NCI-H226 (cell line): ENCODE measurements at regions not wholly inside any gene's neighbourhood (a gene's known extent, or its start where the extent isn't known, plus 50 kb on each side); places are given as distances from the start of the nearest gene placed in this dataset.
A peak's percentile ranks its signal among the peaks of the same experiment; 100 is the strongest.

Experiments
- DNase-seq: peaks from one replicate; pipeline ENCODE4 v3.0.0-alpha.2; 2015

DNA sequence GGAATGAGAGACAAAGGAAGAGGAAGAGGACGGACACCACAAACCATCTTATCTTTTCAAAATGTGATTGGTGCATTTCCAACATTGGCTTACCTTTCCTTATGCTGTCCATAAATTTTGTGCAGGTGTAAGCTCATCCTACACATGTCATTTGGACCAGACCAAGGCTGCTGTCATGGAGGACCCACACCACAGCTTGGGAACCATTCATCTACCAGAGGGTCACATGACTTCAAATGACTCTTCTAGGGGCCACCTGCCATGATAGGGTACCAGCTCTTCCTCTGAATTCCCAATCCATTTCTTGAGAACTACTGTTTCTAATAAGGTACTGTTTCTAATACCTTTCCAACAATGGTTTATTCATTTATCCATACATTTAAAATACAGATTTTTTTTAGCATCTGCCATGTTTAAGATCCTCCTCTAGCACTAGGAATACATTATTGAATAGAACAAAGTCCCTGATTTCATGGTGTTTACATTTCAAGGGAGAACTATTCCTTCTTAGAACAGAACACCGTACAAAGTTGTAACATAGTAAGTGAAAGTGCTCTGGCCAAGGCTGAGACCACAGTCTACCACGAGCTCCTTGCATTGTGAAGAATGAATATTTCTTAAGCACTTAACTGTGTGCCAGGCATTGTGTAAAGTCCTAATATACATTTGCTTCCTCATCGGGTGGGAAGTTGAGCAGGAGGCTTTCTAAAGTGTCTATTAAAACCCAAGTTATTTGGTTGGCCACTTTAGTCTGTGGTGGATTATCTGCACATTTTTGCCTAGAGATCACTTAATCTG lies 246.1 kb upstream of the FN1 start:
- DNase-seq: no peak

DNA sequence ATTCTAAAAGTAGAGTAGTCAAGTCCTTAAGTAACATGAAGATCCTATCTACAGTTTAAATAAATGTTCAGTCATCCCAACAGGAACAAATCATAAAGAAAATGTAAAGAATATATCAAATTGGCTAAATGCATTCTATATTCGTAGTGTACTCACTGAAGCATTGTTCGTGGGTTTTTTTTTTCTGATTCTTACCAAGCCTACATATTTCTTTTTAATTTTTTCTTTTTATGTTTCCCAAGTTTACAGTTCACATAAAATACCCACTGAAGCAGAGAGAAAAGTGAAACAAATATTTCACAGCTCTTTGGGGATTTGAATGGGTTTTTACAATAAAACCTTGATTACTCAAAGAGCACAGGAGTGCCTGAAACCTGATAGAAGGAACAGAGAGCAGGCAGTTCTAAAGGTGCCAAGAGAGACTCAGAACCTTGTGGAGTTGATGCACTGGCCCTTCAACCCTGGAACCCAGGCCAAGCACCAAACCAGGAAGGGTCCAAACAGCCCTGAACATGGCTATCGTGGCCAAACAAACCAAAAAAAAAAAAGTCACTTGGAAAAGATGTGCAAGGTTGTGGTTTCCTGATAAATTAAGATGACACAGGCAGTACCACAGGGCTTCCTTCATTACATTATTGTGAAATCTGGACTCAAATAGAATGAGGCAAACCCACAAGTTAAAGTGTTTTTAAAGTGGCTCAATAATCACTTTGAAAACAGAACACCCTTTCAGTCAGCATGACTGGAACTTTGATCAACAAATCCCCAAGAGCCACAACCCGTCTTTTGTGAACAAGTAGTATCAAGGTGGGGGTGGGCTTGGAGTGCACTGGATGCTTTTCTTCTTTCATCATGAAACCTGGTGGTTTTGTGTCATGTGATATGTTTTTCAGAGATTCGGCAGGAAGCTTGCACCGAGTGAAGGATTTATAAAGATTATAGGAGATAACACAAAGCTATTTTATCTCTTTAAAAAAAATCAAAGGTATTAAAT lies 245.0 kb upstream of the FN1 start:
- DNase-seq: peak; percentile 33

DNA sequence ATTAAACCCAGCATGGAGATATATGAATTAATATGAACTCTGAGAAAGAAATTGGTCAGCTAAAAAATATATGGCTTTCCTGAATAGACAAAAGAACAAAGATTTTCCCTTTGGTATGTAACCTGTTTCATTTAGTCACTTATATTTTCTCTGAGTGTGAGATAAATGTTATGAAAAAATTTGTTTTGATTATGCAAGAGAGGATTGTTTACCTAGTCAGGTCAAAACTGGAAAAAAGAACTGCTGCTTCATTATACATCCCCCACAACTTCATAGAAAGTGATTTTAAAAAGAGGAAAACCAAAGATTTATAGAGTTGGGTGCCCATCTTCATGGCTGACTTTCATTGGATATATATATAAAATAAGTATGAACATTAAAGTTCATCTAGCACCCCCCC lies 242.2 kb upstream of the FN1 start:
- DNase-seq: no peak

DNA sequence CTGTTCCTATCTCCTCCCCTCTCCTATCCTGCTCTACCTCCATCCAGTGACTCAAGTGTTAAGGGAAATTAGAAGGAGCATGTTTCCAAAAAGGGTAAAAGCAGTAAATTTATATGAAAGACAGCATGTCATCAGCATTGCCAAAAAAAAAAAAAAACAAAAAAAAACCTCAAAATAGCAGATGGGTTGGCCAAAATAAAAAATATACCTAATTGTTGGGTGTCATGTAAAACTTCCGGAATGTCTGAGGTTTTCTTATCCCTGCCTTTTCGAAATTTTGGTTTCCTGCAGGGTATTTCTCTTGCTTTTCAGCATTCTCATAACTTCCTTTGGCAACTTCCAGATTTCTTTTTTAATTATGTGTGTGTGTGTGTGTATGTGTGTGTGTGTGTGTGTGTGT lies 241.6 kb upstream of the FN1 start:
- DNase-seq: no peak

DNA sequence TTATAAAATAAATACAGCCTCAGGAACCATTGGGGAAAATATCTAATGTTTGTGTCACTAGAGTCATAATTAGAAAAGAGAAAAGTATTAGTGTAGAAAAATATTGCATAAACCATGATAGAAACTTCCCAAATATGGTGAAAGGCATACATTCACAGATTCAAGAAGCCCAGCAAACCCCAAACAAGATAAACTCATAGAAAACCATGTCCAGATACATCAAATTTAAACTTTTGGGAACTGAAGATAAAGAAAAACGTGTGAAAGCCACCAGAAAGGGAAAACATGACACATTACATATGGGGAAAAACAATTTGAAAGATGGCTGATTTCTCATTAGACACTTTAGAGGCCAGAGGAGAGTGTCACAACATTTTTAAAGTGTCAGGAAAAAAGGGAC lies 236.5 kb upstream of the FN1 start:
- no peak for DNase-seq

DNA sequence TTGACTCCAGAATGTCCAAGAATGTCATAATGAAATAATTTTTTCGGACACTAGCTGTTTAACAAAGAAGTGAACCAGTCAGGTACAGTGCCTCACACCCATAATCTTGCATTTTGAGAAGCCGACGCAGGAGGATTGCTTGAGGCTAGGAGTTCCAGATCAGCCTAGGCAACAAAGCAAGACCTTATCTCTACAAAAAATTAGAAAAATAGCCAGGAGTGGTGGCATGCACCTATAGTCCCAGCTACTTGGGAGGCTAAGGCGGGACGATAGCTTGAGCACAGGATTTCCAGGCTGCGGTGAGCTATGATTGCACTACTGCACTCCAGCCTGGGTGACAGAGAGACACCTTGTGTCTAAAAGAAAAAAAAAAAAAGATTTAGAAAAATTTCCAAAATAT lies 235.8 kb upstream of the FN1 start:
- DNase-seq: no peak

DNA sequence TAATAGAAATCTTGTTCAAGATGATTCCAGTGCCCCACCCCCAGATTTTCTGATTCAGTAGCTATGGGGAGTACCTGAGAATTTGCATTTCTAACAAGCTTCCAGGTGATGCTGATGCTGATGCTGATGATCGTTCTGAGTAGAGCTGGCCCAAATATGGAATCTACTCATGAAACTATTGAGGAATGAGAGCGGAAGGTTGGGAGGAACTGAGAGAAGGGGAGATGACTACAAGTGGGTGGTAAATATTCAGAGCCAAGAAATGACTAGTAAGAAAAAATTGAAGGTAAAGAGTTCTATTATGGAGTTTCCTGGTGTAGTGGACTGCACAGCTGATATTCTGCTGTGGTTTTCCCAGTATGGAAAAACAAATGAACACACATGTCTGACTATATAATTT lies 235.4 kb upstream of the FN1 start:
- no peak for DNase-seq

DNA sequence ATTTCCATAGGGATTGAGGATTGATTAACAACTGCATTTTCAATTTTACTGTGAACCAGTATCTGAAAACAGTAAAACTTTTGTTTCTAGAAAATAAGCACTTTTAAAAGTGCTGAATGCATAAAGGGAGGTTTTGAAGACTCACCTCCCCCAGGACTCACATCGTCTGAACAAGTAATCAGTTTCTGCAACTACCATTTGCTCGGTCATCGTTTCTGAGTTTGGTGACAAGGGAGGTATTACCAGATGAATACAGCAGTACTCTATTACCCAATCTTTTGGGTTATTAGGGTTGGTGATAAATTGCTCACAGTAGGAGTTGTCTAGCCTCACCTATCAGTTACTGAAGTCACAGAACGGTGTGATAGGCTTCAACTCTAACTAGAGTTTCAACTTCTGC lies 234.5 kb upstream of the FN1 start:
- DNase-seq: no peak

DNA sequence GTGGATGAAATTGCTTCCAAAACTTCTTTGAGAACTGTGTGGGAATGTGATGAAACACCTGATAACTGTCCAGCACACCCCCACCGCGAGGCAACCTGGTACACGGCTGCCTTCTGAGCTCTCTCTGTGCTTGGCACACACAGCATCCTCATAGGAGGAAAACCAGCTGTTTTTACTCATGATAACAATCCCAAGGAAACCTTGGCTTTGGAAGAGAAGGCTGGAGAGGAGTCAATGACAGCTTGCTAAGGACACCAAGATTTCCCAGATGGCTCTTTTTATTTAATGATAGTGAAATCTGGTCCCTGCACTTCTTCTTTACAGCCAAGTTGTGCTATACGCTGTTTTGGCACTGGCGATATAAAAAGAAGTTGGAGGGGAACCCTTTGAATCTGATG lies 232.5 kb upstream of the FN1 start:
- DNase-seq: no peak

DNA sequence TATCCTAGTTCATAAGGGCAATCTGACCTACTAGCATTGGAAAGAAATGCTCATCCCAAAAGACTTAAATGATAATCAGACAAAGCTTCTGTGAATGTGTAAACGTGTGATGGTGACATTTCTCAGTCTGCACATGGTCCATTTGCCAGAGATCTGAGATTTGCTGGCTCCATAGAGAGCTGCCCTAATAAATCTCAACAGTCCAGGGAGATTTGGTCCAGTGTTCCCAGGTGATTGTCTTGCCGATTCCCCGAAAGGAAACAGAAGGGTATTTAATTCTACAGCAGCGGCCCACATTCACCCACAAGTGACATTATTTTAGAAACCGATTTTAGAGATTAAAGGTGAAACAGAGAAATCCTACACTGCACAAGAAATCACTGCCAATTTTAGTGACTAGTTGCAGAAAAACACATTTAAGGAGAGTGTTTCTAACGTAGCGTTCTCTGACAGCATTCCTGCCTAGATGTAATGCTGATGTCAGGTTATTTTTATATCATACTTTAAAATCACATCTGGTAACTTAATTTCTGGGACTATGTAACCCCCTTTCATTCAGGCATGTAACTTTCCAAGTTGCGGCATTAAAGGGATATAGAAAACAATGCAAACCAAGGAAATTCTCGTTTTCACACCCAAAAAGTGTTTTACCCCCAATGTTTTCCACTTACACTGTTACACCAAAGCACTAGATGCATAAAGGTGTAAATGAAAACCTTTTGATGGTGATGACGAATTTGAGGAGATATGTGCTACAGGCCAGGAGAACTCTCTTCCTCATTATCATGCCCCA lies 231.9 kb upstream of the FN1 start:
- no peak for DNase-seq

DNA sequence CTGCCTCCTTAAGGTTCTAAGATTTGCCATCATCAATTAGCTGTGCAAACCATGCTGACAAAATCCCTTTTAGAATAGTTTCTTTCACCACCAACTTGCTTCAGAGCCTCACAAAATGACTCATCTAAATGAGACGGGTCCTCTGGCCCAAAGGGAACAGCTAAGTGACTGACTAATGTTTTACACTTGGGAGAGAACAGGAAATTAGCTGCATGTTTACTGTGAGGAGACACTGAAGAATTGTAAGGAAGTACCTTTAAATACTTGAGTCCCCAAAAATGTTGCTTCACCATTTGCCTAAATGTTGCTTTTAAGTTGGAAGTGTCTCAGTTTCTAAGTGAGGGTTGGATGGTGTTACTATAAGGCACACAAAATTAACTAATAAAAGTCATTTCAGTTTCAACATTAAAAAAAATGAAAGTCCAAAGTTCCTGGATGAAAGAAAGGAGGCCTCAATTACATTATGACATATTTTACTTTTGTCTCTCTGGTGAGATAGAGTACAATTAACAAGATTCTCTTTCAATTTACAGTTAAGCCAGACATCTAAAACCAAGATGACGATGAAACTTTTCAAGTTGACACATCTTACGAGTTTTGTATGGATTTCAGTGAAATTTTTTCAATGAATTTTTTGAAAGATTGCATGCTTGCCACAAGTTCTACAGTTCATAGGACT lies 229.1 kb upstream of the FN1 start:
- peak; percentile 62 for DNase-seq

DNA sequence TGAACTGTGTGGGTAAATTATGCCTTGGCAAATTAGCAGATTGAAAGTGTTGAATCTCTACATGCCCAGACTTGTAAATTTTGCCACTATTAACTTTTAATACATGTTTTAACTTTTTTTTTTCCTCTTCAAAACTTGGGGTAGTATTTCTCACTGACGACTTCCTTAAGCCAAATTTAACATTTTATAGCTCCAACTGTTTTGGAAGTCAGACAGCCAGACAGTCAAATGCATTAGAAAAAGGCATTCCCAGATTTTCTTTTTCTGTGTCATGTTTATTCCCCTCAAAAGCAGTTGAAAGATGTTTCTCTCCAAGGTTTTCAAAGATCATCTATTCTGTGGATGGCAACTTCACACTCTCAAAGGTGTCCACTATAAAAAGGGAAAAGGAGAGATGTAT lies 226.8 kb upstream of the FN1 start:
- no peak for DNase-seq

DNA sequence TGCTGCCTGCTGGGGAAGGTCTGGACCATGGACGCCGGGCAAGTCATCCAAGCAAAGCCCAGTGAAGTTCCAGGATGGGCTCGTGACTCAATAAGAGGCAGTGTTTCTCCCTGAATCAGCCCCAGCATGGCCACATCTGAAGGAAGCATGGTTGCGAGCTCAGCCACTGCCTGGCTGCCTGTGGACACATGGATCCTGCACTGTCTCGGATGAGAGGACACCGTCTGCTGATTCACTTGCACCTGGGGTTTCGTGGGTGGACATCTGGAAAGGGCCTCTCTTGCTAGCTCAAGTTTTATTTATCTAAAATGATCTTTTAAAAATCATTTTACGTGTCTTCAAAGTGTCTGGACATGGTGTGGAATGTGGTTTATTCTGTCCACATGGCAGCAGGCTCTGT lies 224.8 kb upstream of the FN1 start:
- no peak for DNase-seq

DNA sequence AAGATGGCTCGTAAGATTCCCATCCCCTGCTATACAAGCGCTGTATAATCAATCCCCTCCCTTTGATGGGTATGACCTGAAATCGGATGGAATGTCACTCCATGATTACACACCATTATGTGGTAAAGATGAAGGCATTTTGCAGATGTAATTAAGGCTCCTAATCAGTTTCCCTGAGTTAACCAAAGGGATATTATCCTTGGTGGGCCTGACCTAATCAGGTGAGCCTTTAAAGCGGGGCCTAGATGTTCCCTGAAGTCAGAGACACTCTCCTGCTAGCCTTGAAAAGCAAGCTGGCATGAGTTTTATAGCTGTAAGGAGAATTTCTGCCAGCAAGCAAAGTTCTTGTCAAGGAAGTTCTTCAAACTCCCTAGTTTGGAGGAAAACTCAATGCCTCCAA lies 223.8 kb upstream of the FN1 start:
- DNase-seq: no peak

DNA sequence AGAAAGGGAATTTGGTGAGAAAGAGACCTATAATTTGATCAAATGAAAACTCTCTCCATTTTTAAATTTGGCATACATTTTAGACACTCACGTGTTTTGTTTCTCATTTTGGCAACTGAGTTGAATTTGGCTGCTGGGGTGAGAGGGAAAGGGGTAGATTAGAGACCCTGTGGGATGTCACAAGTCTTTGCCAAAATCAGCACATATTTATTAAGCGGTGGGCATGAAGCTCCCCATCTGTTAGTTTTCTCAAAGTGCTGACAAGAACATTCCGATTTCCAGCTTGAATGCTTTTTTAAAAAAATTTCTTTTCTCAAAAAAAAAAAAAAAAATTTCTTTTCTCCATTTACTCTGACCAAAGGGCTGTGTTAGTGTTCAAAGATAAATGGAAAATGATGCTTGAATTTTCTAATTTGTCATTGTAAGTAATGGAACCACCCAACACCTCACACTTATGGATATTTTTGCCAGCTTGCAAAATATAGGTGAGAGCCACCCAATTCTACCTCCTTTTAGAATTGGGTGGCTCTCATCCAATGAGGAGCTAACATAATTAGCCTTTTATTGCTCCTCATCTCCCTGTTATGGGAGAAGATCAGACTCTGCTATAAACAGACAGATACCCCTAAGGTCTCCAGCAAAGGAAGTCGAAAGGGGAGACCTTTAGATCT lies 222.9 kb upstream of the FN1 start:
- no peak for DNase-seq

DNA sequence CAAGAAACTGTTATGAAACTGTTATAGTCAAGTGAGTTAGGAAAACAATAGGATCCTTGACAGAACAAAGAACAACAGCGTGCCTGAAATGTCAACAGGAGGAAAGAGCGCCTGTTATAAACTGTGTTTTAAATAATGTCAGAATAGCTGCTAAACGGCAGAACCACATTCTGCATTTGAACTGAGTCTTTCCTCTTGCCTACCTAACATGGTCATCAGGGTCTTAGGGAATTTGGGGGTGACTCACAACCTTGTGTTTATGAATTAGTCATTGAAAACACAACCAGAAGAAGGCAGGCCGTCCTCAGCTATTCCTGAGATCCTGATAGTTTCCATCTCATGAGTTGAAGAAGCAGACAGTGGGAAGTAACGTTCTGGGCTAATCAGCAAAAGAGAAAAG lies 222.0 kb upstream of the FN1 start:
- DNase-seq: peak; percentile 28

DNA sequence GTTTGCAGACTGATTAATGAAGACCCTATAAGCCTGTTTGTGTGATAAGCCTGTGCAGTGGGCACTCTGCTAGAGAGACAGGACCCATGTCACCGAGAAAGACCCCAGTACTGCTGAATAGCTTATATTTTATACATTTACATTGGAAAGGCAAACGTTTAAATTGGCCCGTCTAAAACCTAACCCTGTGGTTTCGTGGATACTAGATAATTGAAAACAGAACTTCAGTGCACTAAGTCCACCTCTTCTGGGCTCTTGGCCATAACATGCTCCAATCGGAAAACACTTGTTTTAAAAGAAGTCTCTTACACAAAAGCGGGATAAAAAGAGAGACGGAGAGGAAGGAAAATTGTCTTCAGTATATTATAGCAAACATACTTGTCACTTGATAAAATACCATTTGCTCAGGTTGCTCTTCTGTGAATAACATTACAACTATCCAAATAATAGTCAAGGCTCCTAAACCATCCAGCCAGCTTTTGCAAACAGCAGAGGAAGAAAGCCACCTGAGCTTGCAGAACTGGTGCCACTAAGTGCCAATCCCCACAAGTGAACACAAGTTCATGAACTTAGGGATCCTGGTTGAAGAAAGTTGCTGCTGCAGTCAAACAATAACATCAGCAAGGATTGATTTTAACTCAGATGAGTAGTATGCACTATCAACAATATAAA lies 218.4 kb upstream of the FN1 start:
- no peak for DNase-seq

DNA sequence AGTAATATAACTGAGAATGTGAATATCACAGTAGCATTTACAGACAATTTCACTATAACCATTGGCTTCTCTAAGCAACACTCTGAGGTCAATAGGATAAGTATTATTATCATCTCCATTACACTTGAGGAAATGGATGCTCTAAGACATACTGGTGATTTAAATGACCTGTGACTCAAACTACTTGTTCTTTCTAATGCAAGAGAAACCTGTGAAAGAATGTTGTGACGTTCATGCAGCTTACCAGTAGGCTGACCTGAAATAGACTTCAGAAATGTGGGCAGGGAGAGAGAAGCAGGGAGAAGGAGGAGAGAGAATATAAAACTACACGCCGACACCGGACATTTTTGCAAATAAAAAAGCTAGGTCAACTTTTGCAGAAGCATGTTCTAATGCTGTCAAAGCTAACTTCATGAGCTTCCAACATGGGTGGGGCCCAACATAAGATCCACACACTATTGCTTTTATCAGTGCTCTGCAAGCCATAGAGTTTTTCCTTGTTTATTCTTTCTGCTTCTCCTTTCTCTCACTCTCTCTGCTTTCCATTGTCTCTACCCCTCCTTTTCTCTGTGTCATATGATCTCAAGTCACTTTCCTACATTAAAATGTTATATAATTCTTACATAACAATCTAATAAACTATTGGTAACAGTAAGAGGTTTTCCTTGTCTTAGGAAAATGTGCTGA lies 217.6 kb upstream of the FN1 start:
- no peak for DNase-seq

DNA sequence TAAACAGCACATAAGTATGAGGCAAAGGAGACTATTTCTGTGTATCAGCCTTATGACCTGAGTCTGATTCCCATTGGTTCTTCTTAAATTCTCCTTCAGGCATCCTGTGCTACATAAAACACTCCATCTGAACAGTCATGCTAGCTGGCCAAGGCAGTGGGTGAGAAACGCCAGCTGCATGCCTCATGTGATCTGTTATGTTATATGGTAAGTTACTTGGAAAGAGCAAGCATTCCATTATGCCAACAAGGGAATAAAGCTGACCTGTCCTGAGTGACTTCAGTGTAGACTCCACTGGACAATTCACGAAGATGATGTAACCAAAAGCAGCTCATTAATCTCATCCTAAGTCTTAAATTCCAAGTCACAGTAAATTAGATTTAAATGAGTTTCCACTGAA lies 216.5 kb upstream of the FN1 start:
- DNase-seq: no peak

DNA sequence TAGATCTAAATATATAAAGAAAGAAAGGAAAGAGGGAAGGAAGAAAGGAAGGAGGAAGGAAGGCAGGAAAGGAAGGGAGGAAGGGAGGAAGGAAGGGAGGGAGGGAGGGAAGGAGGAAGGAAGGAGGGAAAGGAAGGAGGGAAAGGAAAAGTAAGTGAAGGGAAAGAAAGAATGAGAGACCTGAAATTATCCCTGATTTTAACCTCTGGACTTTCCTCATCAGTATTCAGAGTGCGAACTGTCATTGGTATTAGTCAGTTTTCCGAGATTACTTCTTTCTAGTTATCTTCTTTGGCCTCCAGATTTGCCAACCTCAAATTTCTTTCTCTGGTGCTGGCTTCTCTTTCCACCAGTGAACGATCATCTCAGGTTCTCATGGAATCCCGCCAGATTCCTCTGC lies 215.5 kb upstream of the FN1 start:
- no peak for DNase-seq
